AG10803 (cell line): ENCODE measurements at regions not wholly inside any gene's neighbourhood (a gene's known extent, or its start where the extent isn't known, plus 50 kb on each side); places are given as distances from the start of the nearest gene placed in this dataset.
"Not testable (repeated sequence)": the region's sequence is repeated elsewhere in the genome, so short reads cannot be mapped to it uniquely, and the experiment has no call there.

Experiments used
- DNase-seq: peaks from one replicate; pipeline ENCODE4 v3.0.0; 2010; ENCODE audit warnings: low read depth
- H3K4me3 ChIP-seq: 2 replicates; pipeline ENCODE4 v1.5.1; 2011; ENCODE audit warnings: mild to moderate bottlenecking, low read length, control low read depth
- TF ChIP-seq, protein P1 (sequence below): conservative IDR thresholded peaks from 2 replicates; pipeline ENCODE4 v1.5.1; 2011; ENCODE audit warnings: mild to moderate bottlenecking, low read length, control low read depth, inconsistent platforms

DNA sequence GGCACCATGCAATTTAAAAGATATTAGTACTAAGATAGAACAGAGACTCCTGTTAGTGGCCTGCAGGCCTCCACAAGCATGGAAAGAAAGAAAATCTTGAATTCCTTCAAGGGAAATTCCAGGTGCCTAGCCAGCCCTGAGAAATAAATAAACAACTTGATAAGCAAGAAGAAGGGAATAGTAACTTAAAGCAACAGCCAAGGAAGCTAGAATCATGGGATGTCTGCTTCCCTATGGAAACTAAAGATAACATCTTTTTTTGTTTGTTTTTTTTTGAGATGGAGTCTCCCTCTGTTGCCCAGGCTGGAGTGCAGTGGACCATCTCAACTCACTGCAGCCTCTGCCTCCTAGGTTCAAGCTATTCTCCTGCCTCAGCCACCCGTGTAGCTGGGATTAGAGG is 128.6 kb downstream of the SKIDA1 start:
- no peak for DNase-seq
- TF ChIP-seq, protein P1, sequence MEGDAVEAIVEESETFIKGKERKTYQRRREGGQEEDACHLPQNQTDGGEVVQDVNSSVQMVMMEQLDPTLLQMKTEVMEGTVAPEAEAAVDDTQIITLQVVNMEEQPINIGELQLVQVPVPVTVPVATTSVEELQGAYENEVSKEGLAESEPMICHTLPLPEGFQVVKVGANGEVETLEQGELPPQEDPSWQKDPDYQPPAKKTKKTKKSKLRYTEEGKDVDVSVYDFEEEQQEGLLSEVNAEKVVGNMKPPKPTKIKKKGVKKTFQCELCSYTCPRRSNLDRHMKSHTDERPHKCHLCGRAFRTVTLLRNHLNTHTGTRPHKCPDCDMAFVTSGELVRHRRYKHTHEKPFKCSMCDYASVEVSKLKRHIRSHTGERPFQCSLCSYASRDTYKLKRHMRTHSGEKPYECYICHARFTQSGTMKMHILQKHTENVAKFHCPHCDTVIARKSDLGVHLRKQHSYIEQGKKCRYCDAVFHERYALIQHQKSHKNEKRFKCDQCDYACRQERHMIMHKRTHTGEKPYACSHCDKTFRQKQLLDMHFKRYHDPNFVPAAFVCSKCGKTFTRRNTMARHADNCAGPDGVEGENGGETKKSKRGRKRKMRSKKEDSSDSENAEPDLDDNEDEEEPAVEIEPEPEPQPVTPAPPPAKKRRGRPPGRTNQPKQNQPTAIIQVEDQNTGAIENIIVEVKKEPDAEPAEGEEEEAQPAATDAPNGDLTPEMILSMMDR = no peak
- no peak overlapping the region for H3K4me3 ChIP-seq

DNA sequence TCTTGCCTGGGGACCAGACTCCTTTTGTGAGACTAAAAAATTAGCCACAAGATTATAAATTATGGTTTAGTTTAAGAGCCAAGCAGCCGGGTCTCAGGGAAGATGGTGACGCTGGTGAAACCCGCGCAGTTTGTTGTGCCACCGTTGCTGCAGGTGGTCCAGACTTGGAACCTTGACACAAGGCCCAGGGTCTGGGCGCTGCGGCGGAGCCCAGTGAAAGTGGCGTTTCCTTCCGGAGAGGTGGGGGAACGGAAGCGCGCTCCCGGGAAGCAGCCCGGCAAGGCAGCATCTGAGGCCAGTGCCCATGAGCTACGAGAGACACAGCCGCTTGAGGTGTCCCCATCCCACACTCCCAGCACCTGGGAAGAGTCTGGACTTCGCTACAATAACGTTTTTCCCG is 131.6 kb downstream of the SKIDA1 start:
- no peak overlapping the region for H3K4me3 ChIP-seq
- TF ChIP-seq, protein P1 = no peak
- no peak for DNase-seq

GRCh38 chr10:21388589-21388988 is 136.9 kb downstream of the SKIDA1 start:
- no peak for DNase-seq
- TF ChIP-seq, protein P1 = no peak
- no peak overlapping the region for H3K4me3 ChIP-seq

DNA sequence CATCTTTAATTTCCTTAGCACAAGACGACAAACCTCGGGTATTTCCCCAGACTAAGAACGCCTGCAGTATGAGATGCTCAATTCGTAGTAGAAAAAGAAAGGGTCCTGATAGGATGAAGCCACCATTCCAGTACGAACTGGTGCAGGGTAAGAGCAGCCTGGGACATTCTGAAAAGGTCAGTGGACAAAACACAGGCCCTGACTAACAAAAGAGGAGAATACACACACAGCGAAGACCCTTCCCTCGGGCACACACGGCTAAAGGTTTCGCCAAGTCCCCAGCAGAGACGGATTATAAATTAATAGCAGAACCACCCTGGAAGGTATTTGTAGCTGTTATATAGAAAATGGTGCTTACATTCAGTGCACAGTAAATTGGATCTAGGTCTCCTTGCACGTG is 137.6 kb downstream of the SKIDA1 start:
- TF ChIP-seq, protein P1 = no peak
- no peak for DNase-seq

DNA sequence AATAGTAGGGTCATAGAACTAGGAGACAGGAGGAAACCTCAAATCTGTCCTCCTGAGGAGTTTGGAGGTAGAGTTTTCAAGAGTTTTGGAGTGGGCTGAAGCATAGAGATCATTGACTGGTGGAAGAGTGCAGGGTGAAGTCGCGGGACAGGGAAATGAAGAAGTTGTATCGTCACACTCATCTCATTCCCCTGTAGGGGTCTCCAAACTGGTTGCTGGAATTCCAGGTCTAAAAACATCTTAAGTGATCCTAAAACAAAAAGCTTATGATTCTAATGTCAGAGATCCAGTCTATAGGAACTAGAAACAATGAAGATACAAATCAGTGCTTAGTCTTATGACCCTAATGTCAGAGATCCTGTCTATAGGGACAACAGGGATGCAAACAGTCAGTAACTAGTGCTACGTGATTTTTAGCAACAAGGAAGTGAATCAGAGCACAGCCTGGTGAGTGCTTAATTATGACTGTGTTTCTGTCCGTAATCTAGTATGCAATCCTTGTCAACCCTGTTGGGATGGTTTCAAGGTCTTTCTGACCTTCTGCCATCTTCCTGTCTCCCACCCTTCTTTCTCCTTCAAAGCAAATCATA is 139.4 kb downstream of the SKIDA1 start:
- TF ChIP-seq, protein P1 = no peak; the same call in 1 of the 2 replicates
- H3K4me3 ChIP-seq = no peak overlapping the region

More for the DNA sequence above, 137.6 kb downstream of the SKIDA1 start:
- H3K4me3 ChIP-seq = no peak overlapping the region

DNA sequence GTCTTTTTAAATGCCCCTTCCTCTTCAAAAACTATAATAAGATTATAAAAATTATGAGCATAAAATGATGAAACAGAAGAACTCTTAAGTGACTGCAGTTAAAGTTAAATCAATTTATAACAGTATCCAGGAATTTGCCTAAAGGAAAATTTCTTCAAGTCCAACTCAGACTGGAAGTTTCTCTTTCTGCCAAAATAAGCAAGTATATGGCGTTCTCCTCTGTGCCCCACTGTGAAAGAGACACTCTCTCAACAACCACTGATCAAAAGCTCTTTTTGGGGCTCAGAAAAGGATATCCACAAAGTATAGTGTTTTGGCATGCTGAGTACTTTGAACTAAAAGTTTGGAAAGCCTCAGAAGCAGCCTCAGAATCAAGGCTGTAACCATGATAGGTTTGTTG is 139.9 kb downstream of the SKIDA1 start:
- no peak overlapping the region for H3K4me3 ChIP-seq
- no peak for DNase-seq
- TF ChIP-seq, protein P1 = no peak

More for the DNA sequence above, 139.4 kb downstream of the SKIDA1 start:
- no peak for DNase-seq

DNA sequence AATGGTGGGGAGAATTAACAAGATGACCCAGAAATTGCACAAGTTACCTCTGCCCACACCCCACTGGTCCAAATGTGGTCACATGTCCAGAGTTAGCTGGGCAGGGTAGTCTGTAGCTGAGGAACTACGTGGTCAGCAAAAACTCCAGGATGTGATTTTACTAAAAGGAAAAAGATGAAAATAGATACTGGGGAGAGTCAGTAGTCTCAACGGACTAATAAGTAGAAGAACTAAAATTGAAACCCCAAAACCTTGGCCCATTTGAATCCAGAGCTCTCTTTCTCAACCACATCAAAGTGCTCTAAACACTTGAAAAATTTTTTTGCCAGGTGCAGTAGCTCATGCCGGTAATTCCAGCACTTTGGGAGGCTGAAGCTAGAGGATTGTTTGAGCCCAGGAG is 146.3 kb downstream of the SKIDA1 start:
- DNase-seq = no peak
- no peak overlapping the region for H3K4me3 ChIP-seq
- TF ChIP-seq, protein P1 = no peak

- not testable (repeated sequence) for H3K4me3 ChIP-seq, DNase-seq
These were observed 150.2 kb downstream of the SKIDA1 start for GRCh38 chr10:21375274-21375673.

DNA sequence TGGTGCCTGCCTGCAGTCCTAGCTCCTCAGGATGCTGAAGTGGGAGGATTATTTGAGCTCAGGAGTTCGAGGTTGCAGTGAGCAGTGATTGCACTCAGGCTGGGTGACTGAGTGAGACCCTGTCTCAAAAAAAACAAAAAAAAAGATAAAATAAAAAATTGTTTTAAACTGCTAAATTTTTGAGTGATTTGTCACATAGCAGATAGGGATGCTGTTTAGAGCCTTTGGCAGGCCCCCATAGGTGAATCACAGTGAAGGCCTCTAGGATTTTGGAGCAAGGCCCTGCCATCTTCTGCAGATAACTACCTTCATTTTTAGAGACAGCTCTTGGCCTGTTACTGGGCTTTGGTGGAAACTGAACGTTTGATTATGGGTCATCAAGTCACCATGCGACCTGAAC is 151.6 kb downstream of the SKIDA1 start:
- DNase-seq, H3K4me3 ChIP-seq: not testable (repeated sequence)
